Neural progenitor cell (in vitro differentiated cells): ENCODE measurements at regions not wholly inside any gene's neighbourhood (a gene's known extent, or its start where the extent isn't known, plus 50 kb on each side); places are given as distances from the start of the nearest gene placed in this dataset.
"Not testable (repeated sequence)": the region's sequence is repeated elsewhere in the genome, so short reads cannot be mapped to it uniquely, and the experiment has no call there.

Source experiments
- DNase-seq: peaks from one replicate; pipeline ENCODE4 v3.0.0-alpha.2; 2016; ENCODE audit warnings: low spot score
- H2AFZ ChIP-seq: fragments of 200-600 bp; sonication (generic); replicated peaks from 2 replicates; pipeline ENCODE4 v1.6.1; 2016; ENCODE audit warnings: antibody characterized with exemption
- H3F3A ChIP-seq: fragments of 200-600 bp; sonication (generic); 2 replicates; pipeline ENCODE4 v1.6.1; 2016; ENCODE audit warnings: antibody characterized with exemption, low read depth
- H3K27ac ChIP-seq: fragments of 200-600 bp; sonication (generic); 2 replicates; pipeline ENCODE4 v1.5.1; 2016; ENCODE audit warnings: mild to moderate bottlenecking
- H3K27me3 ChIP-seq: fragments of 200-600 bp; sonication (generic); 2 replicates; pipeline ENCODE4 v1.6.1; 2016; ENCODE audit warnings: mild to moderate bottlenecking, moderate library complexity
- H3K36me3 ChIP-seq: fragments of 200-600 bp; sonication (generic); 2 replicates; pipeline ENCODE4 v1.5.1; 2016
- H3K4me1 ChIP-seq: fragments of 200-600 bp; sonication (generic); 2 replicates; pipeline ENCODE4 v1.6.1; 2016; ENCODE audit warnings: mixed run types
- H3K4me2 ChIP-seq: fragments of 200-600 bp; sonication (generic); 2 replicates; pipeline ENCODE4 v1.6.1; 2016
- H3K4me3 ChIP-seq: fragments of 200-600 bp; sonication (generic); 2 replicates; pipeline ENCODE4 v1.5.1; 2016
- H3K79me2 ChIP-seq: fragments of 200-600 bp; sonication (generic); 2 replicates; pipeline ENCODE4 v1.6.1; 2016; ENCODE audit warnings: low read depth
- H3K9ac ChIP-seq: fragments of 200-600 bp; sonication (generic); 2 replicates; pipeline ENCODE4 v1.6.1; 2016
- H3K9me3 ChIP-seq: fragments of 200-600 bp; sonication (generic); 2 replicates; pipeline ENCODE4 v1.5.1; 2016; ENCODE audit warnings: low read depth
- H4K20me1 ChIP-seq: fragments of 200-600 bp; sonication (generic); 2 replicates; pipeline ENCODE4 v1.6.1; 2016; ENCODE audit warnings: low read depth
- H3K27ac Mint-ChIP-seq: 3 replicates; pipeline ENCODE4 v1.8.0; 2021; ENCODE audit warnings: mixed read lengths
- H3K27me3 Mint-ChIP-seq: 2 replicates; pipeline ENCODE4 v1.8.0; 2022; ENCODE audit warnings: low read depth, mild to moderate bottlenecking, inconsistent platforms, moderate library complexity, mixed read lengths; ENCODE audit not compliant: insufficient read depth
- H3K36me3 Mint-ChIP-seq: 3 replicates; pipeline ENCODE4 v1.8.0; 2021; ENCODE audit warnings: mixed read lengths
- H3K4me1 Mint-ChIP-seq: 3 replicates; pipeline ENCODE4 v1.8.0; 2021; ENCODE audit warnings: mixed read lengths
- H3K4me3 Mint-ChIP-seq: 3 replicates; pipeline ENCODE4 v1.8.0; 2021; ENCODE audit warnings: mild to moderate bottlenecking, moderate library complexity, mixed read lengths
- H3K9me3 Mint-ChIP-seq: 3 replicates; pipeline ENCODE4 v1.8.0; 2020; ENCODE audit warnings: mixed read lengths
- EZH2 ChIP-seq: fragments of 200-600 bp; sonication (generic); IDR thresholded peaks from 2 replicates; pipeline ENCODE4 v1.6.1; 2017; ENCODE audit warnings: antibody characterized with exemption, mild to moderate bottlenecking, moderate library complexity
- EZH2phosphoT487 ChIP-seq: fragments of 200-600 bp; sonication (generic); IDR thresholded peaks from 2 replicates; pipeline ENCODE4 v1.6.1; 2017; ENCODE audit warnings: antibody characterized with exemption
- TF ChIP-seq, protein P1 (sequence below): fragments of 200-600 bp; sonication (generic); IDR thresholded peaks from 2 replicates; pipeline ENCODE4 v1.5.1; 2017; ENCODE audit warnings: antibody characterized with exemption, mild to moderate bottlenecking

DNA sequence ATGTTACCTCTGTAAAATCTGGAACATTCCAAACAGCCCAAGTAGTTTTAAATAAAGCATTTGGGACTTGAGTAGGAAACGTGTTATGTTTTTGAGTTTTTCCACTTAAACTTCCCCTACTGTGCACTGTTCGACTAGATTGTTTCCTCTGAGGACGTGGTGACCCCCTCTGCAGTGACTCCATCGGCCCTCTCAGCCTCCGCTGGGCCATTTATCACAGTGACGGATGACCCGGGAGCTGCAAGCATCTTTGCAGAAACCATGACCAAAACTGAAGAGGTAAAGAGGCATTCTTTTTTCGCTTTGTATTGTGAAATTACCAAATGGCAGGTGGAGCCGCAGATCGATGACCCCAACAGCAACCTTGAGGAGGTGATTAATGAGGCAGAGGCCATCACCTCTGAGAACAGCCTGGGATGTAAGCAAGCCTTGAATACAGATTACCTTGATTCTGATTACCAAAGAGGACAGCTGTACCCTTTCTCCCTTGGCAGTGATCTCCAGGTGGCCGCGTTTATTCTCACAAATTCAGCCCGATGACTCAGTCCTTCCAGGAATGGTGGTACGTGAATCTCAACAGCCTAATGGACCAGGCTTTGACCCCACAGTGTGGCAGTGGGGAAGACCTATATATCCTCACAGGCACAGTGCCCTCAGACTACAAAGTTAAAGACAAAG is 79.1 kb upstream of the FAN1 start:
- H3F3A ChIP-seq: peaks cover 14% of the 10 kb centered on the region
- no peaks in the 10 kb centered on the region for H3K79me2 ChIP-seq
- no peak overlapping the region for H3K4me2 ChIP-seq
- peaks cover 21% of the 10 kb centered on the region for H3K4me1 Mint-ChIP-seq
- DNase-seq: no peak
- H3K36me3 Mint-ChIP-seq: peaks cover 1% of the 10 kb centered on the region
- H4K20me1 ChIP-seq: no peaks in the 10 kb centered on the region
- TF ChIP-seq EZH2phosphoT487 (no peak), EZH2 (no peak)
- TF ChIP-seq, protein P1, sequence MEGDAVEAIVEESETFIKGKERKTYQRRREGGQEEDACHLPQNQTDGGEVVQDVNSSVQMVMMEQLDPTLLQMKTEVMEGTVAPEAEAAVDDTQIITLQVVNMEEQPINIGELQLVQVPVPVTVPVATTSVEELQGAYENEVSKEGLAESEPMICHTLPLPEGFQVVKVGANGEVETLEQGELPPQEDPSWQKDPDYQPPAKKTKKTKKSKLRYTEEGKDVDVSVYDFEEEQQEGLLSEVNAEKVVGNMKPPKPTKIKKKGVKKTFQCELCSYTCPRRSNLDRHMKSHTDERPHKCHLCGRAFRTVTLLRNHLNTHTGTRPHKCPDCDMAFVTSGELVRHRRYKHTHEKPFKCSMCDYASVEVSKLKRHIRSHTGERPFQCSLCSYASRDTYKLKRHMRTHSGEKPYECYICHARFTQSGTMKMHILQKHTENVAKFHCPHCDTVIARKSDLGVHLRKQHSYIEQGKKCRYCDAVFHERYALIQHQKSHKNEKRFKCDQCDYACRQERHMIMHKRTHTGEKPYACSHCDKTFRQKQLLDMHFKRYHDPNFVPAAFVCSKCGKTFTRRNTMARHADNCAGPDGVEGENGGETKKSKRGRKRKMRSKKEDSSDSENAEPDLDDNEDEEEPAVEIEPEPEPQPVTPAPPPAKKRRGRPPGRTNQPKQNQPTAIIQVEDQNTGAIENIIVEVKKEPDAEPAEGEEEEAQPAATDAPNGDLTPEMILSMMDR: no peak
- H3K9me3 Mint-ChIP-seq: no peaks in the 10 kb centered on the region
- peak overlapping the region; percentile 24 for H3K4me3 Mint-ChIP-seq
- no peaks in the 10 kb centered on the region for H3K9me3 ChIP-seq
- no peak overlapping the region for H3K27ac Mint-ChIP-seq
- no peak overlapping the region for H3K27ac ChIP-seq
- H3K27me3 Mint-ChIP-seq: no peaks in the 10 kb centered on the region
- no peaks in the 10 kb centered on the region for H3K27me3 ChIP-seq
- H3K36me3 ChIP-seq: no peaks in the 10 kb centered on the region
- H2AFZ ChIP-seq: no peak overlapping the region
- H3K4me3 ChIP-seq: no peak overlapping the region
- H3K4me1 ChIP-seq: peaks cover 19% of the 10 kb centered on the region
- no peak overlapping the region for H3K9ac ChIP-seq

DNA sequence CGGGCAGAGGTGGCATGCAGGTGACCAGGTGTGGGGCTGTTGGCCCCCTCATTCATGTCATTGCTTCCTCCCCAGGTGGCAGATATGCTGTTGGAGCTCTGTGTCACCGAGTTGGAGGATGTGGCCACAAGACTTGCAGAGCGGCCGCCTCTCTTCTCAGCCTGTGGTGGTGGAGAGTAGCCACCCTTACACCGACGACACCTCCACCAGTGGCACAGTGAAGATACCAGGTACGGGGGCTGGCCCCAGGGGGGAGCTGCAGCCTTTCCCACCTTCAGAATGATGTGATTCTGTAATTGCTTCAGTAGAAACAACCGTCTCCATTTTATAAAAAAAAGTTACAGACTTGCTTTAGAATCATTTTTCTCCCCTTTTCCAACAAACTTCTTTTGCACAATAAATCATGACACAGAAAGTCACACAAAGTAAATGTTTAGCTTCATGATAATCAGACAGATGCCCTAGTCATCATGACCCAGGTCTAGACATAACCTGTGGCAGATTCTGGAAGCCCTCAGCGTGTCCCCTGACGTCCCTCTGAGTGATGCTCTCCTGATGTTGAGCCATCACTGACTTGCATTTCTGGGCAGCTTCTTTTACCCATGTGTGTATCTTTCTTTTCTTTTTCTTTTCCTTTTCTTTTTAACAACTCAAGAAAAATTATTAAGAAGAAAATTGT is 76.0 kb upstream of the FAN1 start:
- H3K27ac Mint-ChIP-seq: no peak overlapping the region
- no peak overlapping the region for H3K27ac ChIP-seq
- no peaks in the 10 kb centered on the region for H3K9me3 Mint-ChIP-seq
- peaks cover 12% of the 10 kb centered on the region for H3F3A ChIP-seq
- H3K27me3 ChIP-seq: no peaks in the 10 kb centered on the region
- no peak for DNase-seq
- H3K9ac ChIP-seq: no peak overlapping the region
- peaks cover 4% of the 10 kb centered on the region for H3K36me3 Mint-ChIP-seq
- peak overlapping the region; percentile 0 for H2AFZ ChIP-seq
- no peaks in the 10 kb centered on the region for H3K9me3 ChIP-seq
- peaks cover 19% of the 10 kb centered on the region for H3K4me1 Mint-ChIP-seq
- peaks cover 2% of the 10 kb centered on the region for H3K27me3 Mint-ChIP-seq
- H3K4me3 Mint-ChIP-seq: no peak overlapping the region
- TF ChIP-seq, protein P1: no peak
- TF ChIP-seq EZH2phosphoT487 (no peak), EZH2 (no peak)
- no peaks in the 10 kb centered on the region for H3K36me3 ChIP-seq
- H3K4me1 ChIP-seq: peaks cover 14% of the 10 kb centered on the region
- no peak overlapping the region for H3K4me2 ChIP-seq
- H3K4me3 ChIP-seq: no peak overlapping the region
- H3K79me2 ChIP-seq: no peaks in the 10 kb centered on the region
- H4K20me1 ChIP-seq: no peaks in the 10 kb centered on the region

DNA sequence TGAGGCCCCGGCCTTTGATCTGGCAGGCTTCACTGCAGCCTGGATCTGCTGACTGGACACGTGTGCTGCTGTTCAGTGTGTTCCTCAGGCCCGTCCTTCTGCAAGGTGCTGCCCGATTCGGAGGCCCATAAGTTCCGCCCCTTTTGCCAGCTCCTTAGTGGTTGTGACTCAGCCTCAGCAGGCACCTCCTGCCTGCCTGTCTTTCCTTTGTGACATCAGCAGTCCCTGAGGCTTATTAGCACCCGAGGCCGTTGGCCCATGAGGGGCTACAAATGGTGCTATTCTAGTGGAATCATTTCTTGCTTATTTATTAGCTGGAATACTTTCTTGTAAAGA is 75.4 kb upstream of the FAN1 start:
- not testable (repeated sequence) for H3K27ac Mint-ChIP-seq, H3K27ac ChIP-seq, H3K27me3 Mint-ChIP-seq, H3K27me3 ChIP-seq, H3F3A ChIP-seq, H3K4me3 ChIP-seq, H3K4me1 ChIP-seq, H3K4me3 Mint-ChIP-seq, H3K36me3 ChIP-seq, H3K4me2 ChIP-seq, H3K9ac ChIP-seq, H3K36me3 Mint-ChIP-seq, H4K20me1 ChIP-seq, H3K79me2 ChIP-seq, H3K9me3 Mint-ChIP-seq, H3K9me3 ChIP-seq
- H3K4me1 Mint-ChIP-seq: peaks cover 17% of the 10 kb centered on the region
- peak overlapping the region; percentile 0 for H2AFZ ChIP-seq
- DNase-seq: peak; percentile 20

DNA sequence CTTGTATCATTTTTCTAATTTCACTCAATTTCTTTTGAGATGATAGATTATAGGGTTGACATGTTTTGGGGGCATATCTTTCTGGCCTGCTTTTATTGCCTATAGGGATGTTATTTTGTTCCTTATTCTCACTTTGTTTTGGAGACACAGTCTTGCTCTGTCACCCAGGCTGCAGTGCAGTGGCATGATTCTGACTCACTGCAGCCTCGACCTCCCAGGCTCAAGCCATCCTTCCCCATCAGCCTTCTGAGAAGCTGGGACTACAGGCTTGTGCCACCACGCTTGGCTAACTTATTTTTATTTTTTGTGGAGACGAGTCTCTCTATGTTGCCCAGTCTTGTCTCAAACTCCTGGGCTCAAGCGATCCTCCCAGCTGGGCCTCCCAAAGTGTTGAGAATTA is 72.8 kb upstream of the FAN1 start:
- H3K79me2 ChIP-seq: no peaks in the 10 kb centered on the region
- no peak for DNase-seq
- H4K20me1 ChIP-seq: no peaks in the 10 kb centered on the region
- H3F3A ChIP-seq: no peaks in the 10 kb centered on the region
- Mint-ChIP-seq H3K27me3 (peaks cover 5% of the 10 kb centered on the region), H3K27ac (no peak overlapping the region), H3K9me3 (no peaks in the 10 kb centered on the region), H3K4me1 (peaks cover 8% of the 10 kb centered on the region), H3K4me3 (no peak overlapping the region), H3K36me3 (peaks cover 11% of the 10 kb centered on the region)
- no peak overlapping the region for H3K9ac ChIP-seq
- H3K27me3 ChIP-seq: no peaks in the 10 kb centered on the region
- no peak for TF ChIP-seq EZH2
- TF ChIP-seq EZH2phosphoT487: no peak
- TF ChIP-seq, protein P1: no peak
- H3K4me2 ChIP-seq: no peak overlapping the region
- H3K27ac ChIP-seq: no peak overlapping the region
- H3K36me3 ChIP-seq: no peaks in the 10 kb centered on the region
- no peak overlapping the region for H2AFZ ChIP-seq
- no peaks in the 10 kb centered on the region for H3K9me3 ChIP-seq
- no peak overlapping the region for H3K4me3 ChIP-seq
- peaks cover 4% of the 10 kb centered on the region for H3K4me1 ChIP-seq

DNA sequence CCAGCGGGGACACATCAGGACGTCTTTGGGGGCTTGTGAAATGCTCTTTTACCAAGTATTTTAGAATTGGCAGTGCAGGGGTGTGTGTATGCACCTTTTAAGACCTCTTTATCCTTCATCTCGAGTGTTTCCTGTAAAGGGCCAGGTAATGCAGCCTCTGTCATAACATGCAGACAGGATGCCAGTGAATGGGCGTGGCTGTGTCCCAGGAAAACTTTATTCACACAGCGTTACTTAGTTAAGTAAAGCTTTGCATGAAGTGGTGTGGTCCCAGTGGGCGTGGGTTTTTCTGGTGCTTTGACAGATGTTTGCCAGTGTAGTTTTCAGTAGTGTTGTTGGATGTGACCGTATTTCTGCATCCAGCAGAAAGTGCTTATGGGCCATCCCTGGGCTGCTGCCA is 70.3 kb upstream of the FAN1 start:
- not testable (repeated sequence) for H4K20me1 ChIP-seq, H3K4me2 ChIP-seq, H3K27me3 Mint-ChIP-seq, H3K4me3 Mint-ChIP-seq, H3K36me3 Mint-ChIP-seq, H3K9me3 ChIP-seq, H3K9ac ChIP-seq, H3F3A ChIP-seq, H3K27ac Mint-ChIP-seq, H3K4me3 ChIP-seq, H2AFZ ChIP-seq, H3K9me3 Mint-ChIP-seq, H3K27me3 ChIP-seq, DNase-seq, H3K27ac ChIP-seq, H3K79me2 ChIP-seq, H3K36me3 ChIP-seq, H3K4me1 ChIP-seq, H3K4me1 Mint-ChIP-seq

DNA sequence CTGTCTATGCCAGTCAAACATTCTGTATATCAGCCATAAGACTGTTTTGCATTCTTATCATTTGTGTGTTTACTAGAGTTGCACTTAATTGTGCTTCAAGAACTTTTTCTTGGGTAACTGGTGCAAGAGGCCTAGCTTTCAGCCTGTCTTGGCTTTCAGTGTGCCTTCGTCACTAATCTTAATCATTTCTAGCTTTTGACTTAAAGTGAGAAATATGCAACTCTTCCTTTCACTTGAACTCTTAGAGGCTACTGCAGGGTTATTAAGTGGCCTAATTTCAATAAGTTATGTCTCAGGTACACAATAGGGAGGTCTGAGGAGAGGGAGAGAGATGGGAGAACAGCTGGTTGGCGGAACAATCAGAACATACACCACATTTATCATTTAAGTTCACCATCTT is 62.1 kb upstream of the FAN1 start:
- H3F3A ChIP-seq, H3K27ac ChIP-seq, H3K4me1 Mint-ChIP-seq, H3K9me3 Mint-ChIP-seq, H3K36me3 ChIP-seq, H4K20me1 ChIP-seq, H3K4me3 ChIP-seq, H3K4me2 ChIP-seq, H3K27me3 ChIP-seq, DNase-seq, H3K27ac Mint-ChIP-seq, H3K9ac ChIP-seq, H2AFZ ChIP-seq, H3K4me3 Mint-ChIP-seq, H3K79me2 ChIP-seq, H3K4me1 ChIP-seq, H3K27me3 Mint-ChIP-seq, H3K36me3 Mint-ChIP-seq, H3K9me3 ChIP-seq: not testable (repeated sequence)
